Upper lobe of left lung (tissue), 6 donors: ENCODE measurements at regions not wholly inside any gene's neighbourhood (a gene's known extent, or its start where the extent isn't known, plus 50 kb on each side); places are given as distances from the start of the nearest gene placed in this dataset.

Experiments used
- ATAC-seq, 2 donors: fragments of 200-7000 bp; cut with Tn5 transposase; one replicate each; pipeline ENCODE4 v1.9.1; 2022; ENCODE audit warnings: mild to moderate bottlenecking in 2 of 2, moderate library complexity in 2 of 2; ENCODE audit not compliant: low FRiP score in 2 of 2
- DNase-seq, 2 donors: peaks; one replicate each; pipeline ENCODE4 v3.0.0-alpha.2; 2019 to 2020
- H3K27ac ChIP-seq, 4 donors: fragments of 200-600 bp; sonication (generic); one replicate each; pipeline ENCODE4 v1.5.1; 2016 to 2019
- H3K27me3 ChIP-seq, 4 donors: fragments of 200-600 bp; sonication (generic); one replicate each; pipeline ENCODE4 v1.5.1; 2017 to 2019
- H3K36me3 ChIP-seq, 4 donors: fragments of 200-600 bp; sonication (generic); one replicate each; pipeline ENCODE4 v1.5.1; 2016 to 2019
- H3K4me1 ChIP-seq, 4 donors: fragments of 200-600 bp; sonication (generic); one replicate each; pipeline ENCODE4 v1.5.1; 2018 to 2019
- H3K4me3 ChIP-seq, 4 donors: fragments of 200-600 bp; sonication (generic); one replicate each; pipeline ENCODE4 v1.5.1; 2017 to 2019; ENCODE audit warnings: mild to moderate bottlenecking in 2 of 4, moderate library complexity in 1 of 4
- H3K9me3 ChIP-seq, 4 donors: fragments of 200-600 bp; sonication (generic); one replicate each; pipeline ENCODE4 v1.5.1; 2018 to 2019
- EP300 ChIP-seq, 4 donors: sonication (generic); formaldehyde crosslinking; IDR thresholded peaks; one replicate each; pipeline ENCODE4 v1.5.1; 2017; ENCODE audit warnings: antibody characterized with exemption in 4 of 4, control low read depth in 2 of 4
- POLR2A ChIP-seq, 4 donors: fragments of 450-650 bp; IDR thresholded peaks; one replicate each; pipeline ENCODE4 v1.5.1; 2016 to 2017; ENCODE audit warnings: antibody characterized with exemption in 4 of 4, mild to moderate bottlenecking in 2 of 4
- POLR2AphosphoS5 ChIP-seq, 2 donors: sonication (generic); formaldehyde crosslinking; IDR thresholded peaks; one replicate each; pipeline ENCODE4 v1.5.1; 2017; ENCODE audit warnings: antibody characterized with exemption in 2 of 2
- WGBS, 2 donors: methylation state at CpG; one replicate each; pipeline ENCODE4 v1.1.5; 2017 to 2018; 5-methylcytosine and 5-hydroxymethylcytosine counted together
- TF ChIP-seq, protein P1 (sequence below), 6 experiments: fragments of 450-650 bp in 4 of 6; fragments of 200-600 bp in 2 of 6; sonication (generic) in 2 of 6; IDR thresholded peaks; one replicate each; pipeline ENCODE4 v1.5.1; 2016 to 2019; ENCODE audit warnings: antibody characterized with exemption in 6 of 6
- donor health status: DM: no; HTN: no; CAD: no; lungs with moderate emphysema.
- donor health status: DM: no; HTN: yes; CAD: no; lungs with severe emphysema.

DNA sequence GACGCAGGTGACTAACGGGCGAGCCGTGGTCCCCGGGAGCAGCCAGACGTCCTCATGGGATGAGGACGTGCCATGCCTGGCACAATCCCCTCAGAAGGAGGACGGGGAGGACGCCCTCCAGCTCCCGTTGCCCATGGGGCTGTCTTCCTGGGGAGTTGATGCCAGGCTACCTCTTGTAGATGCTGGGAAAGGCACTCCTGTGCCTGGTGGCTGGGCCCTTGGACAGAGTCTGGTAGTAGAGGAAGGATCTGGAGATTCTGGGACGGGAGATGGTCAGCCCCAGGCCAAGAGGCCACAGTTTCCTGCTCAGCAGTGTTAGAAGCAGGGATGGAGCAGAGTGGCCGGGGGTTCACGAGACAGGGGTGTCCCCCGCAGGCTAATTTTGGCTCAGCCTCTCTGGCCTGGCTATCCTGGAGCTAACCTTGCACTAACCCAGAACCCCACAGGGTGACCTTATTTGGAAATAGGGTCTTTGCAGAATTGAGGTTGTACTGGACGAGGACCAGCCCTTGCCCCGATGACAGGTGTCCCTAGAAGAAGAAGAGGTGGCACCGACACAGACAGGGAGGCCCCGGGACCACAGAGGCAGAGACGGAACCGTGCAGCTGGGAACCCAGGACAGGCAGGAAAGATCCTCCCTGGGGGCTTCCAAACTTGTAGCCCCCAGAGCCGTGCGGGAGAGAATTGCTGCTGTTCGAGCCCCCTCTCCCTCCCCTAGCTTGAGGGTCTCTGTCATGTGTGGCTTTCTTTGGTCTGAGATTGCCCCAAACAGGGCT, 50.1 kb upstream of the ADRA2C start:
- H3K4me1 ChIP-seq: no peaks in the 10 kb centered on the region
- no peaks in the 10 kb centered on the region for H3K36me3 ChIP-seq
- TF ChIP-seq EP300 (IDR thresholded peaks at IDR 0.05) (no peak), POLR2AphosphoS5 (IDR thresholded peaks at IDR 0.05) (no peak), POLR2A (IDR thresholded peaks at IDR 0.05) (no peak)
- TF ChIP-seq, protein P1, sequence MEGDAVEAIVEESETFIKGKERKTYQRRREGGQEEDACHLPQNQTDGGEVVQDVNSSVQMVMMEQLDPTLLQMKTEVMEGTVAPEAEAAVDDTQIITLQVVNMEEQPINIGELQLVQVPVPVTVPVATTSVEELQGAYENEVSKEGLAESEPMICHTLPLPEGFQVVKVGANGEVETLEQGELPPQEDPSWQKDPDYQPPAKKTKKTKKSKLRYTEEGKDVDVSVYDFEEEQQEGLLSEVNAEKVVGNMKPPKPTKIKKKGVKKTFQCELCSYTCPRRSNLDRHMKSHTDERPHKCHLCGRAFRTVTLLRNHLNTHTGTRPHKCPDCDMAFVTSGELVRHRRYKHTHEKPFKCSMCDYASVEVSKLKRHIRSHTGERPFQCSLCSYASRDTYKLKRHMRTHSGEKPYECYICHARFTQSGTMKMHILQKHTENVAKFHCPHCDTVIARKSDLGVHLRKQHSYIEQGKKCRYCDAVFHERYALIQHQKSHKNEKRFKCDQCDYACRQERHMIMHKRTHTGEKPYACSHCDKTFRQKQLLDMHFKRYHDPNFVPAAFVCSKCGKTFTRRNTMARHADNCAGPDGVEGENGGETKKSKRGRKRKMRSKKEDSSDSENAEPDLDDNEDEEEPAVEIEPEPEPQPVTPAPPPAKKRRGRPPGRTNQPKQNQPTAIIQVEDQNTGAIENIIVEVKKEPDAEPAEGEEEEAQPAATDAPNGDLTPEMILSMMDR (IDR thresholded peaks at IDR 0.05): no peak
- H3K27ac ChIP-seq: no peak overlapping the region
- no peaks in the 10 kb centered on the region for H3K27me3 ChIP-seq
- no peak for ATAC-seq
- no peak for DNase-seq
- 76 to 77% methylated on average over 18 to 22 of the region's 23 CpGs for WGBS, 2 donors
- peaks cover 0 to 10% (median 7%) of the 10 kb centered on the region in 4 donors for H3K9me3 ChIP-seq
- no peak overlapping the region for H3K4me3 ChIP-seq

DNA sequence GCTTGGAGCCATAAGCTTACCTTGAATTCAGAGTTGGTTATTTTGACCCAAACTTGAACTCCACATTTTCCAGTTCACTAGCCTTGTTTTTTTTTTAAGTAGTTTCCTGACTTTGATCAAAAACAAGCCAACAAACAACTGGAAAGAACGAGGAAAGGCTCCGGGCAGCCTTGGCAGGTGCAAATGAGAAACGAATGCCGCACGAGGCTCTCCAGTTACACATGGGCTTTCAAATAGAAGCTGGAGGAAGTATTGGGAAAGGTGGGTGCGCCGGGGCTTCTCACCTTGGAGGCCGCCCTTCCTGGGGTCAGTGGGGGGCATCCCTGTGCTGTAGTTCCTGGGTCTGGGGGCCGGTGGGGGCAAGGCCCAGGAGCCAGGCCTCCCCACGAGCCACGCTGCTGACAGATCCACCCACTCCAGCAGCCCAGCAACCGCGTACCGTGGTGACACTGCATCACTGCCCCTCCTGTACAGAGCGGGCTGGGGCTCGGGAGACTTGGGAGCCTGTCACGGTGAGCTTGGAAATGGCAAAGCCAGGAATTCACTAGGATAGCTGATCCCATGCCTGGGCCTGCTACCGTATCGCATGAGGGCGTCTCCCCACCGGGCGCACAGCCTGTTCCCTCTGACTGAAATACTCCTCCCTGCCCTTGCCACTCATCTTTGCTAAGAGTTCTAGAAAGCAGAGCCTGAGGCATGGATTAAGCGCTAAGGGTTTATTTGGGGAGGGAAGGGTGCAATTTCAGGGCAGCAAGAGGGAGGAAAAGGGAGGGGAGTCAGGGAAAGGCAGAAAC, 50.9 kb upstream of the ADRA2C start:
- WGBS, 2 donors: 59 to 64% methylated on average over 13 to 23 of the region's 23 CpGs

DNA sequence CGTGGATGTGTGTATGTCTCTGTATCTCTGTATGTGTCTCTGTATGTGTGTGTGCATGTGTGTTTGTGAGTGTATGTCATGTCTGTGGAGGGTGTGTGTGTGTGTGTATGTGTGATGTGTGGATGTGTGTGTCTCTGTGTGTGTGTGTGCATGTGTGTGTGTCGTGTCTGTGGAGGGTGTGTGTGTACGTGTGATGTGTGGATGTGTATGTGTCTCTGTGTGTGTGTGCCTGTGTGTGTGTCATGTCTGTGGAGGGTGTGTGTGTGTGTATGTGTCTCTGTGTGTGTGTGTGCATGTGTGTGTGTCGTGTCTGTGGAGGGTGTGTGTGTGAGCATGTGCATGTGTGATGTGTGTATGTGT, 51.6 kb upstream of the ADRA2C start:
- no peaks in the 10 kb centered on the region for H3K4me1 ChIP-seq
- no peak overlapping the region for H3K4me3 ChIP-seq
- H3K9me3 ChIP-seq: peaks cover 0 to 10% (median 7%) of the 10 kb centered on the region in 4 donors
- DNase-seq: no peak
- no peaks in the 10 kb centered on the region for H3K27me3 ChIP-seq
- no peak overlapping the region for H3K27ac ChIP-seq
- 80 to 91% methylated on average over 4 of the region's 4 CpGs for WGBS, 2 donors
- TF ChIP-seq POLR2A (IDR thresholded peaks at IDR 0.05) (no peak), EP300 (IDR thresholded peaks at IDR 0.05) (no peak), POLR2AphosphoS5 (IDR thresholded peaks at IDR 0.05) (no peak)
- TF ChIP-seq, protein P1 (IDR thresholded peaks at IDR 0.05): no peak
- no peaks in the 10 kb centered on the region for H3K36me3 ChIP-seq
- ATAC-seq: no peak

More for the DNA sequence above, 50.9 kb upstream of the ADRA2C start:
- Histone ChIP-seq H3K9me3 (peaks cover 0 to 10% (median 7%) of the 10 kb centered on the region in 4 donors), H3K36me3 (no peaks in the 10 kb centered on the region), H3K27me3 (no peaks in the 10 kb centered on the region), H3K4me1 (no peaks in the 10 kb centered on the region), H3K27ac (no peak overlapping the region), H3K4me3 (no peak overlapping the region)
- ATAC-seq (no peak), DNase-seq (peak in 1 of 2 donors; percentile 51)
- TF ChIP-seq, protein P1 (IDR thresholded peaks at IDR 0.05): no peak
- no peak for TF ChIP-seq POLR2A (IDR thresholded peaks at IDR 0.05)
- no peak for TF ChIP-seq POLR2AphosphoS5 (IDR thresholded peaks at IDR 0.05)
- no peak for TF ChIP-seq EP300 (IDR thresholded peaks at IDR 0.05)

DNA sequence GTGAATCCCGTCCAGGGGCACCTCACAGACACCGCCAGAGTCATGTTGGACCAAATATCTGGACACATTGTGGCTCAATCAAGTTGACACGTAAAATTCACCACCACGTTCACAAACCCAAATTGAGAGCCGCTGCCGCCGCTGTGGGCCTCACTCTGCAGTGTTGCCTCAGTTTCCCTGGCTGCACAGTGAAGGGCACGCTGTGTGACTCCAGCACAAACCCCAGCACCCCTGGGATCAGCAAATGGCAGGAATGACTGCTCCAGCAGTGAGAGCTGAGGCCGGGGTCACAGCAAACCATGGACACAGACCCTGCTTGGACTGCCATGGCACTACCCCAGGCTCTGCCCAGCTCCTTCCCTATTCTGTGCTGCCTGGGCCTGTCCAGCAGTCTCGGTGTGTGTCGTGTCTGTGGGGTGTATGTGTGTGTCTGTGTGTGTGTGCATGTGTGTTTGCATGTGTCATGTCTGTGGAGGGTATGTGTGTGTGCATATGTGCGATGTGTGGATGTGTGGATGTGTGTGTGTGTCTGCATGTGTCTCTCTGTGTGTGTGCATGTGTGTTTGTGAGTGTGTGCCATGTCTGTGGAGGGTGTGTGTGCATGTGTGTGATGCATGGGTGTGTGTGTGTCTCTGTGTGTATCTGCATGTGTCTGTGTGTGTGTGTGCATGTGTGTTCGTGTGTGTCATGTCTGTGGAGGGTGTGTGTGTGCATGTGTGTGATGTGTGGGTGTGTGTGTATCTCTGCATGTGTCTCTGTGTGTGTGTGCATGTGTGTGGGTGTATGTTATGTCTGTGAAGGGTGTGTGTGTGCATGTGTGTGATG, 52.2 kb upstream of the ADRA2C start:
- H3K27ac ChIP-seq: no peak overlapping the region
- DNase-seq: no peak

More for the DNA sequence above, 52.2 kb upstream of the ADRA2C start:
- TF ChIP-seq EP300 (IDR thresholded peaks at IDR 0.05) (no peak), POLR2AphosphoS5 (IDR thresholded peaks at IDR 0.05) (no peak), POLR2A (IDR thresholded peaks at IDR 0.05) (no peak)
- TF ChIP-seq, protein P1 (IDR thresholded peaks at IDR 0.05): no peak
- peaks cover 0 to 10% (median 7%) of the 10 kb centered on the region in 4 donors for H3K9me3 ChIP-seq
- H3K36me3 ChIP-seq: no peaks in the 10 kb centered on the region
- no peak overlapping the region for H3K4me3 ChIP-seq
- ATAC-seq: no peak
- no peaks in the 10 kb centered on the region for H3K4me1 ChIP-seq
- WGBS, 2 donors: 88 to 96% methylated on average over 10 to 13 of the region's 13 CpGs
- H3K27me3 ChIP-seq: no peaks in the 10 kb centered on the region
